ENCODE measurements at regions not wholly inside any gene's neighbourhood (a gene's known extent, or its start where the extent isn't known, plus 50 kb on each side); places are given as distances from the start of the nearest gene placed in this dataset.

GRCh38 chr9:87280421-87280820 is 217.2 kb upstream of the DAPK1 start:
- 95% methylated on average over 5 of the region's 5 CpGs for WGBS
- H3K27ac ChIP-seq (ENCODE audit: low read depth): no peak overlapping the region

GRCh38 chr9:87282538-87282937 is 215.1 kb upstream of the DAPK1 start:
- no peak for DNase-seq (ENCODE audit: extremely low spot score)
- Histone ChIP-seq H3K4me1 (ENCODE audit: insufficient read depth) (no peaks in the 10 kb centered on the region), H3K4me3 (ENCODE audit: low read depth, low read length) (no peak overlapping the region), H3K36me3 (ENCODE audit: insufficient read depth) (no peaks in the 10 kb centered on the region), H3K27ac (ENCODE audit: low read depth) (no peak overlapping the region)
- WGBS: 84% methylated on average over 1 of the region's 1 CpG

More at GRCh38 chr9:87280421-87280820, 217.2 kb upstream of the DAPK1 start:
- no peaks in the 10 kb centered on the region for H3K36me3 ChIP-seq (ENCODE audit: insufficient read depth)
- no peaks in the 10 kb centered on the region for H3K4me1 ChIP-seq (ENCODE audit: insufficient read depth)
- DNase-seq (ENCODE audit: extremely low spot score): no peak
- H3K4me3 ChIP-seq (ENCODE audit: low read depth, low read length): no peak overlapping the region

- H3K4me1 ChIP-seq (ENCODE audit: insufficient read depth): no peaks in the 10 kb centered on the region
- H3K27ac ChIP-seq (ENCODE audit: low read depth): no peak overlapping the region
- no peak for DNase-seq (ENCODE audit: extremely low spot score)
- WGBS: 97% methylated on average over 4 of the region's 4 CpGs
- no peak overlapping the region for H3K4me3 ChIP-seq (ENCODE audit: low read depth, low read length)
- no peaks in the 10 kb centered on the region for H3K36me3 ChIP-seq (ENCODE audit: insufficient read depth)
These were observed 214.1 kb upstream of the DAPK1 start for GRCh38 chr9:87283585-87283984.

- 39% methylated on average over 4 of the region's 4 CpGs for WGBS
- Histone ChIP-seq H3K4me1 (ENCODE audit: insufficient read depth) (no peaks in the 10 kb centered on the region), H3K4me3 (ENCODE audit: low read depth, low read length) (no peak overlapping the region), H3K27ac (ENCODE audit: low read depth) (no peak overlapping the region), H3K36me3 (ENCODE audit: insufficient read depth) (no peaks in the 10 kb centered on the region)
- no peak for DNase-seq (ENCODE audit: extremely low spot score)
These were observed 212.3 kb upstream of the DAPK1 start for GRCh38 chr9:87285183-87285850.

- Histone ChIP-seq H3K4me3 (ENCODE audit: low read depth, low read length) (no peak overlapping the region), H3K36me3 (ENCODE audit: insufficient read depth) (no peaks in the 10 kb centered on the region), H3K4me1 (ENCODE audit: insufficient read depth) (no peaks in the 10 kb centered on the region), H3K27ac (ENCODE audit: low read depth) (no peak overlapping the region)
- no peak for DNase-seq (ENCODE audit: extremely low spot score)
These were observed 211.2 kb upstream of the DAPK1 start for GRCh38 chr9:87286506-87286905.

GRCh38 chr9:87290241-87291052 is 207.2 kb upstream of the DAPK1 start:
- Histone ChIP-seq H3K4me3 (ENCODE audit: low read depth, low read length) (no peak overlapping the region), H3K27ac (ENCODE audit: low read depth) (no peak overlapping the region), H3K36me3 (ENCODE audit: insufficient read depth) (no peaks in the 10 kb centered on the region), H3K4me1 (ENCODE audit: insufficient read depth) (no peaks in the 10 kb centered on the region)
- WGBS: 41% methylated on average over 4 of the region's 4 CpGs
- no peak for DNase-seq (ENCODE audit: extremely low spot score)

GRCh38 chr9:87292449-87293191 is 205.0 kb upstream of the DAPK1 start:
- no peaks in the 10 kb centered on the region for H3K4me1 ChIP-seq (ENCODE audit: insufficient read depth)
- H3K27ac ChIP-seq (ENCODE audit: low read depth): no peak overlapping the region
- no peaks in the 10 kb centered on the region for H3K36me3 ChIP-seq (ENCODE audit: insufficient read depth)
- DNase-seq (ENCODE audit: extremely low spot score): no peak
- no peak overlapping the region for H3K4me3 ChIP-seq (ENCODE audit: low read depth, low read length)
- WGBS: 72% methylated on average over 2 of the region's 2 CpGs

- WGBS: 88% methylated on average over 2 of the region's 2 CpGs
- H3K4me1 ChIP-seq (ENCODE audit: insufficient read depth): no peaks in the 10 kb centered on the region
- no peak overlapping the region for H3K27ac ChIP-seq (ENCODE audit: low read depth)
- no peak for DNase-seq (ENCODE audit: extremely low spot score)
- H3K4me3 ChIP-seq (ENCODE audit: low read depth, low read length): no peak overlapping the region
- no peaks in the 10 kb centered on the region for H3K36me3 ChIP-seq (ENCODE audit: insufficient read depth)
These were observed 203.5 kb upstream of the DAPK1 start for GRCh38 chr9:87294126-87294525.

GRCh38 chr9:87300915-87301314 is 196.8 kb upstream of the DAPK1 start:
- H3K36me3 ChIP-seq (ENCODE audit: insufficient read depth): no peaks in the 10 kb centered on the region
- no peak for DNase-seq (ENCODE audit: extremely low spot score)
- H3K27ac ChIP-seq (ENCODE audit: low read depth): no peak overlapping the region
- WGBS: 58% methylated on average over 2 of the region's 2 CpGs
- no peak overlapping the region for H3K4me3 ChIP-seq (ENCODE audit: low read depth, low read length)
- H3K4me1 ChIP-seq (ENCODE audit: insufficient read depth): no peaks in the 10 kb centered on the region

- Histone ChIP-seq H3K27ac (ENCODE audit: low read depth) (no peak overlapping the region), H3K36me3 (ENCODE audit: insufficient read depth) (no peaks in the 10 kb centered on the region), H3K4me1 (ENCODE audit: insufficient read depth) (no peaks in the 10 kb centered on the region), H3K4me3 (ENCODE audit: low read depth, low read length) (no peak overlapping the region)
- DNase-seq (ENCODE audit: extremely low spot score): no peak
These were observed 196.3 kb upstream of the DAPK1 start for GRCh38 chr9:87301371-87301770.

- 55% methylated on average over 7 of the region's 7 CpGs for WGBS
- Histone ChIP-seq H3K4me3 (ENCODE audit: low read depth, low read length) (no peak overlapping the region), H3K4me1 (ENCODE audit: insufficient read depth) (no peaks in the 10 kb centered on the region), H3K27ac (ENCODE audit: low read depth) (no peak overlapping the region), H3K36me3 (ENCODE audit: insufficient read depth) (no peaks in the 10 kb centered on the region)
- no peak for DNase-seq (ENCODE audit: extremely low spot score)
These were observed 192.5 kb upstream of the DAPK1 start for GRCh38 chr9:87305151-87305550.

GRCh38 chr9:87306006-87306405 is 191.7 kb upstream of the DAPK1 start:
- no peaks in the 10 kb centered on the region for H3K36me3 ChIP-seq (ENCODE audit: insufficient read depth)
- no peak overlapping the region for H3K27ac ChIP-seq (ENCODE audit: low read depth)
- no peak for DNase-seq (ENCODE audit: extremely low spot score)
- H3K4me1 ChIP-seq (ENCODE audit: insufficient read depth): no peaks in the 10 kb centered on the region
- 77% methylated on average over 3 of the region's 3 CpGs for WGBS
- no peak overlapping the region for H3K4me3 ChIP-seq (ENCODE audit: low read depth, low read length)

- Histone ChIP-seq H3K4me3 (ENCODE audit: low read depth, low read length) (no peak overlapping the region), H3K4me1 (ENCODE audit: insufficient read depth) (no peaks in the 10 kb centered on the region), H3K27ac (ENCODE audit: low read depth) (no peak overlapping the region), H3K36me3 (ENCODE audit: insufficient read depth) (no peaks in the 10 kb centered on the region)
- 43% methylated on average over 5 of the region's 5 CpGs for WGBS
- no peak for DNase-seq (ENCODE audit: extremely low spot score)
These were observed 189.8 kb upstream of the DAPK1 start for GRCh38 chr9:87307848-87308247.

GRCh38 chr9:87309236-87309635 is 188.4 kb upstream of the DAPK1 start:
- Histone ChIP-seq H3K36me3 (ENCODE audit: insufficient read depth) (no peaks in the 10 kb centered on the region), H3K27ac (ENCODE audit: low read depth) (no peak overlapping the region), H3K4me3 (ENCODE audit: low read depth, low read length) (no peak overlapping the region), H3K4me1 (ENCODE audit: insufficient read depth) (no peaks in the 10 kb centered on the region)
- DNase-seq (ENCODE audit: extremely low spot score): no peak
- WGBS: 45% methylated on average over 6 of the region's 6 CpGs

Measured in urinary bladder (tissue), 3 donors.